Testis (tissue), 2 donors: ENCODE measurements at regions not wholly inside any gene's neighbourhood (a gene's known extent, or its start where the extent isn't known, plus 50 kb on each side); places are given as distances from the start of the nearest gene placed in this dataset.

ENCODE experiments used
- POLR2A ChIP-seq: fragments of 450-650 bp; IDR thresholded peaks from one replicate; pipeline ENCODE4 v1.6.1; 2017; ENCODE audit warnings: antibody characterized with exemption, mild to moderate bottlenecking, moderate library complexity
- TF ChIP-seq, protein P1 (sequence below), 3 experiments: fragments of 450-650 bp in 2 of 3; fragments of 200-600 bp in 1 of 3; sonication (generic) in 1 of 3; IDR thresholded peaks; one replicate each; pipeline ENCODE4 v1.5.1; 2016 to 2019; ENCODE audit warnings: antibody characterized with exemption in 3 of 3, mild to moderate bottlenecking in 2 of 3, moderate library complexity in 1 of 3

DNA sequence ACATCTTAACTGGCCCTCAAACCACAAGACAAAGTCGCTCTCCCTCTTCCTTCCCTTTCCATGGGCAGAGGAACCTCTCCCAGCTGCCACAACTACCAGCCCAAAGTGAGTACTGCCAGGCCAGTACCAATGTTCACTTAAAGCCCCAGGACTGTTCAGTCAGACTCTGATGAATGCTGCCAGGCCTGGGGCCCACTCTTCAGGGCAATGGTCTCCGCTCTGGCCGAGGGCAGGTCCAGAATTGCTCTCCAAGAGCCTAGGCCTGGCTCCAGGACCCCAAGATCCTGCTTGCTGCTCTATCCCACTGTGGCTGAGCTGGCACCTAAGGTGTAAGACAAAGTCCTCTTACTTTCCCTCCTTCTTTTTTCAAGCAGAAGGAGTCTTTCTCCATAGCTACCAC lies 790.9 kb downstream of the KLHL13 start:
- TF ChIP-seq POLR2A: no peak
- TF ChIP-seq, protein P1, sequence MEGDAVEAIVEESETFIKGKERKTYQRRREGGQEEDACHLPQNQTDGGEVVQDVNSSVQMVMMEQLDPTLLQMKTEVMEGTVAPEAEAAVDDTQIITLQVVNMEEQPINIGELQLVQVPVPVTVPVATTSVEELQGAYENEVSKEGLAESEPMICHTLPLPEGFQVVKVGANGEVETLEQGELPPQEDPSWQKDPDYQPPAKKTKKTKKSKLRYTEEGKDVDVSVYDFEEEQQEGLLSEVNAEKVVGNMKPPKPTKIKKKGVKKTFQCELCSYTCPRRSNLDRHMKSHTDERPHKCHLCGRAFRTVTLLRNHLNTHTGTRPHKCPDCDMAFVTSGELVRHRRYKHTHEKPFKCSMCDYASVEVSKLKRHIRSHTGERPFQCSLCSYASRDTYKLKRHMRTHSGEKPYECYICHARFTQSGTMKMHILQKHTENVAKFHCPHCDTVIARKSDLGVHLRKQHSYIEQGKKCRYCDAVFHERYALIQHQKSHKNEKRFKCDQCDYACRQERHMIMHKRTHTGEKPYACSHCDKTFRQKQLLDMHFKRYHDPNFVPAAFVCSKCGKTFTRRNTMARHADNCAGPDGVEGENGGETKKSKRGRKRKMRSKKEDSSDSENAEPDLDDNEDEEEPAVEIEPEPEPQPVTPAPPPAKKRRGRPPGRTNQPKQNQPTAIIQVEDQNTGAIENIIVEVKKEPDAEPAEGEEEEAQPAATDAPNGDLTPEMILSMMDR (IDR thresholded peaks at IDR 0.05): no peak
